Renal cortex interstitium (tissue), 11 donors: ENCODE measurements at regions not wholly inside any gene's neighbourhood (a gene's known extent, or its start where the extent isn't known, plus 50 kb on each side); places are given as distances from the start of the nearest gene placed in this dataset.

Experiments
- DNase-seq, 11 donors: peaks; one replicate each; pipeline ENCODE4 v3.0.0-alpha.2; 2013; ENCODE audit warnings: low read depth in 9 of 11, low spot score in 4 of 11; ENCODE audit errors: extremely low read depth in 1 of 11

GRCh38 chr1:55717111-55717510 is 501.9 kb upstream of the USP24 start:
- no peak for DNase-seq

- DNase-seq = no peak
Observed at GRCh38 chr1:55716610-55717009, 501.4 kb upstream of the USP24 start.

GRCh38 chr1:55716151-55716550 is 501.0 kb upstream of the USP24 start:
- DNase-seq = no peak

- no peak for DNase-seq
Observed at GRCh38 chr1:55714230-55714629, 499.1 kb upstream of the USP24 start.

- DNase-seq = no peak
Observed at GRCh38 chr1:55713516-55713915, 498.4 kb upstream of the USP24 start.

- DNase-seq = peak in 6 of 11 donors; percentile 42 to 67 (median 57)
Observed at GRCh38 chr1:55712148-55712547, 497.0 kb upstream of the USP24 start.

GRCh38 chr1:55708781-55709180 is 493.6 kb upstream of the USP24 start:
- no peak for DNase-seq

GRCh38 chr1:55707846-55708245 is 492.7 kb upstream of the USP24 start:
- DNase-seq = no peak

GRCh38 chr1:55707196-55707595 is 492.0 kb upstream of the USP24 start:
- DNase-seq = no peak

- DNase-seq = no peak
Observed at GRCh38 chr1:55706397-55706796, 491.2 kb upstream of the USP24 start.

GRCh38 chr1:55703726-55704363 is 488.7 kb upstream of the USP24 start:
- no peak for DNase-seq

GRCh38 chr1:55702064-55702463 is 486.9 kb upstream of the USP24 start:
- no peak for DNase-seq

GRCh38 chr1:55700359-55701130 is 485.4 kb upstream of the USP24 start:
- DNase-seq = no peak

GRCh38 chr1:55699228-55699627 is 484.1 kb upstream of the USP24 start:
- peak in 2 of 11 donors; percentile 33 to 69 for DNase-seq

GRCh38 chr1:55697997-55698535 is 482.9 kb upstream of the USP24 start:
- no peak for DNase-seq

GRCh38 chr1:55696891-55697290 is 481.7 kb upstream of the USP24 start:
- no peak for DNase-seq

GRCh38 chr1:55696181-55696754 is 481.1 kb upstream of the USP24 start:
- no peak for DNase-seq

- no peak for DNase-seq
Observed at GRCh38 chr1:55695552-55695951, 480.4 kb upstream of the USP24 start.

- no peak for DNase-seq
Observed at GRCh38 chr1:55695151-55695550, 480.0 kb upstream of the USP24 start.

GRCh38 chr1:55694310-55694801 is 479.2 kb upstream of the USP24 start:
- DNase-seq = peak in 5 of 11 donors; percentile 35 to 69 (median 52)
